8988T (cell line): ENCODE measurements at regions not wholly inside any gene's neighbourhood (a gene's known extent, or its start where the extent isn't known, plus 50 kb on each side); places are given as distances from the start of the nearest gene placed in this dataset.

ENCODE experiments used
- DNase-seq: peaks from one replicate; pipeline ENCODE4 v3.0.0; 2011

DNA sequence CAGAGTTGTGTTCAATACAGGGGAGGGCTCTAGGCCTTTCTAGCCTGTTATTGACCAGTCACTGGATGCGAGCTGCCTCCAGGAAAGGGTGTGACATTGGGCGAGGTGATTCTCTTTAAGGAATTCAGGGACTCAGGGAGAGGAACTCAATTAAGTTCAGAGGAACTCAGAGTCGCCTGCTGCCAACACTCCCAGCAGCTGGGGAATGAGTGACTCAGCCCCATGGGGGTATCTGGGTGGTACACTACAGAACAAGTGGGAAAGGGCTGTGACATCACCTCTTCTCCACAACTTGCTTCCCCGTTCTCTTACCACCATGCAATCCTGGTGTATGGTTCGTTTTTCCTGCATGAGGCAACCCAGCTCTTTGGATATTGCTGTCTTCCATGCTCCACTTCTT lies 50.4 kb upstream of the CYRIA start:
- DNase-seq = no peak
